Astrocyte (in vitro differentiated cells and primary cell): ENCODE measurements at regions not wholly inside any gene's neighbourhood (a gene's known extent, or its start where the extent isn't known, plus 50 kb on each side); places are given as distances from the start of the nearest gene placed in this dataset.

Source experiments
- DNase-seq: peaks from one replicate; pipeline ENCODE4 v3.0.0-alpha.2; 2010; ENCODE audit warnings: low read depth
- FAIRE-seq: peaks from 2 replicates; lab custom pipeline; 2011; peaks lifted over from hg19 to GRCh38; lab: Jason Lieb, UNC
- H2AFZ ChIP-seq: 2 replicates; pipeline ENCODE4 v1.6.0; 2012; ENCODE audit warnings: low read depth, low read length, inconsistent platforms
- H3K27ac ChIP-seq: 2 replicates; pipeline ENCODE4 v1.5.1; 2011; ENCODE audit warnings: low read depth, low read length, inconsistent platforms
- H3K27me3 ChIP-seq: 2 replicates; pipeline ENCODE4 v1.6.0; 2011; ENCODE audit warnings: low read length, inconsistent platforms; ENCODE audit not compliant: insufficient read depth
- H3K36me3 ChIP-seq: 2 replicates; pipeline ENCODE4 v1.5.1; 2011; ENCODE audit warnings: low read length, inconsistent platforms; ENCODE audit not compliant: insufficient read depth
- H3K4me1 ChIP-seq: 2 replicates; pipeline ENCODE4 v1.5.1; 2011; ENCODE audit warnings: low read length, inconsistent platforms; ENCODE audit not compliant: insufficient read depth
- H3K4me2 ChIP-seq: 2 replicates; pipeline ENCODE4 v1.6.0; 2012; ENCODE audit warnings: low read length, inconsistent platforms
- H3K4me3 ChIP-seq: 2 replicates; pipeline ENCODE4 v1.5.1; 2011; ENCODE audit warnings: low read depth, mild to moderate bottlenecking, low read length, inconsistent platforms; ENCODE audit not compliant: insufficient read depth
- H3K79me2 ChIP-seq: 2 replicates; pipeline ENCODE4 v1.6.0; 2012; ENCODE audit warnings: mild to moderate bottlenecking, low read length, inconsistent platforms; ENCODE audit not compliant: insufficient read depth
- H3K9ac ChIP-seq: 2 replicates; pipeline ENCODE4 v1.6.0; 2012; ENCODE audit warnings: mild to moderate bottlenecking, low read length, inconsistent platforms
- H3K9me3 ChIP-seq: 2 replicates; pipeline ENCODE4 v1.5.1; 2012; ENCODE audit warnings: low read depth, mild to moderate bottlenecking, low read length, inconsistent platforms; ENCODE audit not compliant: insufficient read depth
- H4K20me1 ChIP-seq: 2 replicates; pipeline ENCODE4 v1.6.0; 2012; ENCODE audit warnings: low read length, inconsistent platforms; ENCODE audit not compliant: insufficient read depth
- H3K27ac Mint-ChIP-seq: one replicate; pipeline ENCODE4 v1.8.0; 2021; ENCODE audit warnings: mild to moderate bottlenecking, mixed read lengths; ENCODE audit not compliant: unreplicated experiment
- H3K27me3 Mint-ChIP-seq: one replicate; pipeline ENCODE4 v1.8.0; 2021; ENCODE audit warnings: low read depth, mixed read lengths; ENCODE audit not compliant: unreplicated experiment
- H3K36me3 Mint-ChIP-seq: one replicate; pipeline ENCODE4 v1.8.0; 2021; ENCODE audit warnings: low read depth, mixed read lengths; ENCODE audit not compliant: unreplicated experiment
- H3K4me1 Mint-ChIP-seq: one replicate; pipeline ENCODE4 v1.8.0; 2021; ENCODE audit warnings: low read depth, mixed read lengths; ENCODE audit not compliant: unreplicated experiment
- H3K4me3 Mint-ChIP-seq: one replicate; pipeline ENCODE4 v1.8.0; 2021; ENCODE audit warnings: mild to moderate bottlenecking, moderate library complexity, mixed read lengths; ENCODE audit not compliant: unreplicated experiment
- H3K9me3 Mint-ChIP-seq: one replicate; pipeline ENCODE4 v1.8.0; 2021; ENCODE audit warnings: mild to moderate bottlenecking, mixed read lengths; ENCODE audit not compliant: unreplicated experiment
- EZH2 ChIP-seq: IDR thresholded peaks from 2 replicates; pipeline ENCODE4 v1.6.1; 2012; ENCODE audit warnings: mild to moderate bottlenecking, low read length, inconsistent platforms; ENCODE audit not compliant: insufficient read depth
- TF ChIP-seq, protein P1 (sequence below): IDR thresholded peaks from 2 replicates; pipeline ENCODE4 v1.5.1; 2011; ENCODE audit warnings: low read depth, mild to moderate bottlenecking, inconsistent platforms, low read length, moderate library complexity; ENCODE audit not compliant: insufficient read depth

DNA sequence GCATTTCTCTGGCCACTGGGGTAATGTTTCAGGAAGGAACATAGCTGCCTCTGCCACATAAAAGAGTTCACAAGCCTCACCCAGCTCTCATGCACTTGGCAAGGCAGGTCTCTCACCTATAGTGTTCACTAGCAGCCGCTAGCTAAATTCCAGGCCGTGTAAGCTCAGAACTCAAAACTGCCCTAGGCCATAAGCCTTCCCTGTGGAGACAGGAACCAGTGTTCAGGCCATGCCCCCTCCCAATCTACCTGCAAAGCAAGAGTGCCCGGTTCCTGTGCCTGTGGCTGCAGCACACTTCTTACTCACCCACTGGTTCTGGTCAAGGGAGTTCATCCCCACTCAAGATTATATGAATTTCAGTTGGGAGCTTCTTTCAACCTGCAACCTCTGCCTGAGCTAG is 60.7 kb upstream of the ZNF169 start:
- no peaks in the 10 kb centered on the region for H3K27me3 Mint-ChIP-seq

DNA sequence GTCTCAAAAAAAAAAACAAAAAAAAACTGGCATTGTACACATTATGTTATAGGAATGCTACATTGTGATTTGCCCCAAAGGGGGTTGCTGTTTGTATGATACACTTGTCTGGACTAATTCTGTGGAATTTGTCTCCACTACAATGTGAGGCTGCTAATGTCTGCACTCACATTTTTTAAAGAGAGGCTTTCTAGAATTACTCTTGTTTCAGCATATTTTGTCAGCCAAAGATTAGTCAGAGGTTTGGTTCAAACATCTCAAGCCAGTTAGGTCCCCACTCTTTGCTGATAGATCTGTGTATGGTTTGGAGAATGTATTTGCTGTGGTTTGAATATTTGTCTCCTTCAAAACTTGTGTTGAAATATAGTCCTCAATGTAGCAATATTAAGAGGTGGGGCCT is 59.3 kb upstream of the ZNF169 start:
- H3K9ac ChIP-seq = no peak overlapping the region
- H3K36me3 ChIP-seq = no peaks in the 10 kb centered on the region
- H3K27ac ChIP-seq = no peak overlapping the region
- no peaks in the 10 kb centered on the region for H3K79me2 ChIP-seq
- Mint-ChIP-seq H3K4me1 (peaks cover 5% of the 10 kb centered on the region), H3K27ac (peak overlapping the region; percentile 50), H3K27me3 (no peaks in the 10 kb centered on the region), H3K9me3 (peaks cover 29% of the 10 kb centered on the region), H3K4me3 (no peak overlapping the region), H3K36me3 (peaks cover 40% of the 10 kb centered on the region)
- H4K20me1 ChIP-seq = peaks cover 14% of the 10 kb centered on the region
- H3K27me3 ChIP-seq = no peaks in the 10 kb centered on the region
- H3K9me3 ChIP-seq = no peaks in the 10 kb centered on the region
- H2AFZ ChIP-seq = no peak overlapping the region
- peak; percentile 42 for DNase-seq
- H3K4me2 ChIP-seq = no peak overlapping the region
- TF ChIP-seq, protein P1, sequence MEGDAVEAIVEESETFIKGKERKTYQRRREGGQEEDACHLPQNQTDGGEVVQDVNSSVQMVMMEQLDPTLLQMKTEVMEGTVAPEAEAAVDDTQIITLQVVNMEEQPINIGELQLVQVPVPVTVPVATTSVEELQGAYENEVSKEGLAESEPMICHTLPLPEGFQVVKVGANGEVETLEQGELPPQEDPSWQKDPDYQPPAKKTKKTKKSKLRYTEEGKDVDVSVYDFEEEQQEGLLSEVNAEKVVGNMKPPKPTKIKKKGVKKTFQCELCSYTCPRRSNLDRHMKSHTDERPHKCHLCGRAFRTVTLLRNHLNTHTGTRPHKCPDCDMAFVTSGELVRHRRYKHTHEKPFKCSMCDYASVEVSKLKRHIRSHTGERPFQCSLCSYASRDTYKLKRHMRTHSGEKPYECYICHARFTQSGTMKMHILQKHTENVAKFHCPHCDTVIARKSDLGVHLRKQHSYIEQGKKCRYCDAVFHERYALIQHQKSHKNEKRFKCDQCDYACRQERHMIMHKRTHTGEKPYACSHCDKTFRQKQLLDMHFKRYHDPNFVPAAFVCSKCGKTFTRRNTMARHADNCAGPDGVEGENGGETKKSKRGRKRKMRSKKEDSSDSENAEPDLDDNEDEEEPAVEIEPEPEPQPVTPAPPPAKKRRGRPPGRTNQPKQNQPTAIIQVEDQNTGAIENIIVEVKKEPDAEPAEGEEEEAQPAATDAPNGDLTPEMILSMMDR = no peak
- no peak for TF ChIP-seq EZH2
- no peak overlapping the region for H3K4me3 ChIP-seq
- FAIRE-seq = no peak
- no peaks in the 10 kb centered on the region for H3K4me1 ChIP-seq

More for the DNA sequence above, 60.7 kb upstream of the ZNF169 start:
- Mint-ChIP-seq H3K9me3 (peaks cover 29% of the 10 kb centered on the region), H3K4me1 (peaks cover 5% of the 10 kb centered on the region), H3K36me3 (peaks cover 35% of the 10 kb centered on the region), H3K27ac (no peak overlapping the region), H3K4me3 (no peak overlapping the region)
- no peaks in the 10 kb centered on the region for H3K36me3 ChIP-seq
- peaks cover 14% of the 10 kb centered on the region for H4K20me1 ChIP-seq
- no peak overlapping the region for H3K4me2 ChIP-seq
- FAIRE-seq (no peak), DNase-seq (no peak)
- no peak overlapping the region for H3K27ac ChIP-seq
- no peak overlapping the region for H2AFZ ChIP-seq
- H3K9ac ChIP-seq = no peak overlapping the region
- H3K79me2 ChIP-seq = no peaks in the 10 kb centered on the region
- TF ChIP-seq EZH2 = no peak
- TF ChIP-seq, protein P1 = no peak
- no peak overlapping the region for H3K4me3 ChIP-seq
- H3K9me3 ChIP-seq = no peaks in the 10 kb centered on the region
- no peaks in the 10 kb centered on the region for H3K27me3 ChIP-seq
- no peaks in the 10 kb centered on the region for H3K4me1 ChIP-seq

DNA sequence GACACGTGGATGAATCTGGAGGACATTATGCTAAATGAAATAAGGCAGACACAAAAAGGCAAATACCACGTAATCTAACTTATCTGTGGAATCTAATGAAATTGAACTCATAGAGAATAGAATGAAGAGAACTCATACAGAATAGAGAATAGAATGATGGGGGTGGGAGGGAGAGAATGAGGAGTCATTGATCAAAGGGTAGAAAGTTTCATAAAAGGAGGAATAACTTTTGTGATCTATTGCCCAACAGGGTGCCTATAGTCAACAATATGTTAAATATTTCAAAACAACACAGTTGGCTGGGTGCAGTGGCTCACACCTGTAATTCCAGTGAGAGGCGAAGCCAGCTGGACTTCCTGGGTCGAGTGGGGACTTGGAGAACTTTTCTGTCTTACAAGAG is 54.9 kb upstream of the ZNF169 start:
- no peaks in the 10 kb centered on the region for H3K27me3 ChIP-seq
- FAIRE-seq = no peak
- H3K27ac Mint-ChIP-seq = no peak overlapping the region

More for the DNA sequence above, 54.9 kb upstream of the ZNF169 start:
- H3K36me3 Mint-ChIP-seq = peaks cover 34% of the 10 kb centered on the region
- no peaks in the 10 kb centered on the region for H4K20me1 ChIP-seq
- no peaks in the 10 kb centered on the region for H3K9me3 ChIP-seq
- H3K27ac ChIP-seq = no peak overlapping the region
- no peak overlapping the region for H3K4me2 ChIP-seq
- peaks cover 38% of the 10 kb centered on the region for H3K9me3 Mint-ChIP-seq
- no peaks in the 10 kb centered on the region for H3K36me3 ChIP-seq
- no peaks in the 10 kb centered on the region for H3K27me3 Mint-ChIP-seq
- H3K79me2 ChIP-seq = no peaks in the 10 kb centered on the region
- no peak for DNase-seq
- H3K4me1 Mint-ChIP-seq = peaks cover 5% of the 10 kb centered on the region
- TF ChIP-seq, protein P1 = no peak
- no peak for TF ChIP-seq EZH2
- no peaks in the 10 kb centered on the region for H3K4me1 ChIP-seq
- H3K4me3 Mint-ChIP-seq = no peak overlapping the region
- H3K4me3 ChIP-seq = no peak overlapping the region
- H3K9ac ChIP-seq = no peak overlapping the region
- no peak overlapping the region for H2AFZ ChIP-seq
